COR-L47 (cell line): ENCODE measurements at regions not wholly inside any gene's neighbourhood (a gene's known extent, or its start where the extent isn't known, plus 50 kb on each side); places are given as distances from the start of the nearest gene placed in this dataset.
"Not testable (repeated sequence)": the region's sequence is repeated elsewhere in the genome, so short reads cannot be mapped to it uniquely, and the experiment has no call there.

Source experiments
- DNase-seq: peaks from one replicate; lab custom pipeline; 2025; lab: John Stamatoyannopoulos, UW

DNA sequence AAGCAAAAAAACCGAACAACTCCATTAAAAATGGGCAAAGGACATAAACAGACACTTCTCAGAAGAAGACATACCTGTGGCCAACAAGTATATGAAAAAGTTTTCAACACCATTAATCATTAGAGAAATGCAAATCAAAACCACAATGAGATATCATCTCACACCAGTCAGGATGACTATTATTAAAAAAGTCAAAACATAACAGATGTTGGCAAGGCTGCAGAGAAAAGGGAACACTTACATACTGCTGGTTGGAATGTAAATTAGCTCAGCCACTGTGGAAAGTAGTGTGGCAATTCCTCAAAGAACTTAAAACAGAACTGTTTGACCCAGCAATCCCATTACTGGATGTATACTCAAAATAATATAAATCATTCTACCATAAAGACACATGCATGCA is 436.3 kb downstream of the KLHL13 start:
- DNase-seq: no peak

GRCh38 chrX:117653396-117653795 is 463.2 kb downstream of the KLHL13 start:
- no peak for DNase-seq

DNA sequence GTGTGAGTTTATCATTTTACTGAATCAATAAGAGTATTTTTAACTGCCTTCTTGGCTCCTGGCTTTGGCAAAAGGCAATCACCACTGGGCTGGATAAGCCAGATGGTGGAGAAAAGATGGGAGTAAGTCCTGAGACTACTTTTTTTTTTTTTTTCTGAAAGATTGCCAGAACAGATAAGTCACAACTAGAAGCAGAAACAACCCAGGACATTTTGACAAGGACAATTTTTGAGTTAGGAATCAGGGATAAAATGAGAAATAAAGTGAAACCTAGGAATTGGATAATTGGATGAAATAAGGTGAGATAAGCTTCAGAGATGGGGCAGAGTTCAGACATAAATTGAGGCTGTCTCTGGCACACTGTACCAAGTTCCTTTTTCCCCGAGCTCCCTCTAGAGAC is 471.0 kb downstream of the KLHL13 start:
- no peak for DNase-seq

DNA sequence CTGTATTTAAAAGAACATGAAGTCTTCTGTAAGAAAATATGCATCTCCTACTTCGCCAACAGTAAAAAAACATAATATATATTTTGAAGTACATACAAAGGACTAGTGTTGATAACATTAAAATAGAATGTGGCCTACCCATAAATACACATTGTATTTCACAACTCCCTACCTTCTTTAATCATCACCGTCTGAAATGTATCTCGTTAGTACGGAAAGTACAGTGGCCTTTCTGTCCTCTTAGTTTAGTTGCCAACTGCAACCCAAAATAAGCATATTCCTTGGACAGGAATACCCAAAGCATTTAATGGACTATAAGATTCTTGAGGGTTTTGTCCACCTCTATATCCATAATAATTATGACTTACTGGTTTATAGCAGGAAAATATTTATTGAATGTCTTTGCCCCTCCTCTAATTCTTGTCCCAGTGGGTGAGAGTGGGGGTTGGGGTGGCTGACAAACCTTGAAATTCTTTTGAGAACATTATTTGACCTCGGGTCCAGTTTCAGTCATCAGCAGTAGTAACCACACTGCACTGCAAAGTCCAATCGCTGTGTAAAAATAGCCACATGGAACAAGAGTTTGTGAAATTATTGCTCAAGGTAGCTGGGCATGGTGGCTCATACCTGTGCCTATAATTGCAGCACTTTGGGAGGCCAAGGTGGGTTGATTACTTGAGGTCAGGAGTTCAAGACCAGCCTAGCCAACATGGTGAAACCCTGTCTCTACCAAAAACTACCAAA is 474.5 kb downstream of the KLHL13 start:
- no peak for DNase-seq

DNA sequence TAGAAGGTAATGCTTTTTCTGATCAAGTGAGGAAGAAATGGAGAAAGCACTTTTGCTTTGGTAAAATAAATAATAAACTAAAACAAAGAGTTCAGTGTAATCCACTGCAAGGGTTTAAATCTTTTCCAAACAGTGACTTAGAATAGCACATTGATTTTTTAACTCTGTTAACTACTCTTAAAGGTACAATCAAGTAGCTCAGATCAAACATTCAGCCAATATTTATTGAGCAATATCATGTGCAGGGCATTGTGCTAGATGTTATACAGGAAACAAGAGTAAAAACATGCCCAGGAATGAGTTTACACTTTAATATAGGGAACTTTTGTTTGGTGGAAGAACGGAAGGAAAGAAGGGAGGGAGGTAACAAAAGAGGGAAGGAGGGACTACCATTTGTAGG is 479.8 kb downstream of the KLHL13 start:
- DNase-seq: no peak

- DNase-seq: no peak
Measured at GRCh38 chrX:117633277-117633676, 483.3 kb downstream of the KLHL13 start.

GRCh38 chrX:117628381-117628780 is 488.2 kb downstream of the KLHL13 start:
- DNase-seq: no peak

- no peak for DNase-seq
Measured at GRCh38 chrX:117610806-117611205, 505.8 kb downstream of the KLHL13 start.

GRCh38 chrX:117610049-117610448 is 506.6 kb downstream of the KLHL13 start:
- DNase-seq: no peak

DNA sequence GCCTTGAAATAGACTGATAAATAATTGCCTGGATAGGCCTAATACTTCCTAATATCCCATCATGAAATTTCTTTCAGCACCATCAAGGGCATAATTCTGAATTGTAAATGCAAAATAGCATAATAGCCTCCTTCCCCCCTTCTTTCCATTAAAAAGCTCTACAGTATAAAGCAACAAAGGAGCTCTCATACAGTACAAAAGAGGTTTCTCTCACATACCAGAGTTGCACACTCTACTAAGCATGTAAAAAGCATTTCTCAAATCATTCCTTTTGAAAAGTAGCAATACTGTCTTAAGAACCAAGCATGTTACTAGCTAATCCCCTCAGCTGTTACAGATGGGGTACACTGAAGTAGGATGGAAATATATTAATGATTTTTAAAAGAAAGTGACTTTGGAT is 509.0 kb downstream of the KLHL13 start:
- no peak for DNase-seq

GRCh38 chrX:117606101-117606500 is 510.5 kb downstream of the KLHL13 start:
- DNase-seq: not testable (repeated sequence)

DNA sequence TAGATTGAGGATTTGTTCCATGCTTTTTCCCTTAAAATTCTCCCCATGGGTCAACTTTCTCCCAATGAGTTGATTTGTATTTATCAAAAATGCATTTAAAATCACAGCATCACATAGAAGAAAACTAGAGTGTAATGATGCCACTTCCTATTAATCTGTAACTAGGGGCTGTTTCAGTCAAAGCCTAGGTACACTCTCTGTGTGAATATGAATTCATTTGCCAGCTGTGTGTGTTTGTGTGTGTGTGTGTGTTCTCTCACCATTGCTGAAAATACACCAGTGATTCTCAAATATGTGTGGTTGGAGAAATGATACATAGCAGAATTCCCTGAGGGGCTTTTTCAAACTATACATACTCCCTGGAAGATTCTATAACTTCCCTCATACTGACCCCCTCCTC is 546.5 kb downstream of the KLHL13 start:
- DNase-seq: no peak

- no peak for DNase-seq
Measured at GRCh38 chrX:117568238-117568637, 548.4 kb downstream of the KLHL13 start.

DNA sequence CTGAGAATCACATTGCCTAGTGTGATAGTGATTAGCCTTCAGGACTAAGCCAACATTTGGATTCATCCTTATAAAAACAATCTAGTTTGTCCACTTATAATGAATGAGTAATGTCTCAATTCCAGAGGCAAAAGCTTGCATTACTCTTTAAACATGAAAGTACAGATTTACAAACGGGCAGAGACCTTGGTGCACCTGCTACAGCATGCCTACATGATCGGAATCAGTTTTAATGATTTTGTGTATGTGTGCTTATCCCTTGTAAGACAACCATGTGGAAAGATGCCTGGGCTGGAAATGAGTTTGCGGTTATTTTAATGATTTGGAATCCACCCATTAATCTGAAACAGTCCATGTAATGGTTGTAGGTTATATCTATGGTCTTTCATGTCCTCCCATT is 572.7 kb downstream of the KLHL13 start:
- DNase-seq: no peak

DNA sequence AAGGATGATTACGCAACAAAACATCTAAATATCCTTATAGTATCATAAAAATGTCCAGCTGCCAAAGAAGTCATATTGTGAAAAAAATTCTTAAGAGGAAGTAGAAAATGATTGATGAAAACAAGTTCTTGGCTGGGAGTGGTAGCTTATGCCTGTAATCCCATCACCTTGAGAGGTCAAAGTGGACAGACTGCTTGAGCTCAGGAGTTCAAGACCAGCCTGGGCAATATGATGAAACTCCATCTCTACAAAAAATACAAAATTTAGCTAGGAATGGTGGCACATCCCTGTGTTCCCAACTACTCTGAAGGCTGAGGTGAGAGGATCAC is 577.6 kb downstream of the KLHL13 start:
- DNase-seq: no peak

DNA sequence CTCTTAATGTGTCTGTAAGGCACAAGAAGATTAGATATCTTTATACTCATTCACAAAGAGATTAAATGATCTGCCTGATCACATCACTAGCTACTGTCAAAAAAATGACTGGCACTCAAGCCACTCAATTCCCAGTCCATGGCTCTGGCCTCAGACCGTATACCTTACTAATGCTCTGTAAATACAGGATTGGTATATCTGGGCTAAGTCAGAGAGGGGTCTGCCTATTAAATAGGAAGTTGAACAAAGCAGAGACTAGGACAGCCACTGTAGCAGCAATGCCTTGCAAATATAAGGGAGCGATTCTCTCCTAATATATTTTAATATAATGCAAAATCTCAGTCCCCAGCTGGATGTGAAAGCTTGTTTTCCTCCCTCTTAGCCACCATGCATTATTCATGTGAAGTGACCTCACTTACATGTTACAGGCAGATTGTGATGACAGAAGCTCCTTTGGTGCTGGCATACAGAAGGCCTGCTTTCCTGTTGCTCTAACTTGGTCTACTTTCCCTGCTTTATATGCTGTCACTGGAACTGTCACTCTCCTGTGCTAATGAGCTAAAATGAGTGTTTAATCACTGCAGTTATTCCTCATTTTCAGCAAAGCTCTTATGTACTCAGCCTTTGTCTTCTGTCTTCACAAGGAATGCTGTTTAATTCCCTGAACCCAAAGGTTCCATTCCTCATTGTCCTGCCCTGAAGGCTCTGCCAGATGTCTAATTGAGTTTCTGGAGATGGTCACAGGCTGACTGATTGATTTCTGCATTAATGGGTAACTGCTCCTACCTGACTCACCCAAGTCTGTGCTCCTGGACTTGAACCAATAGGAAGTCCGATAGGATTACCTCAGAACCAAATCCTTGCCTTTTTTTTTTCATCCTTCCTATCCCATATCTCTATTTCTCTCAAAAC is 578.2 kb downstream of the KLHL13 start:
- DNase-seq: peak; percentile 14

GRCh38 chrX:117532339-117532738 is 584.3 kb downstream of the KLHL13 start:
- DNase-seq: no peak

- no peak for DNase-seq
Measured at GRCh38 chrX:117522725-117523700, 593.6 kb downstream of the KLHL13 start.

DNA sequence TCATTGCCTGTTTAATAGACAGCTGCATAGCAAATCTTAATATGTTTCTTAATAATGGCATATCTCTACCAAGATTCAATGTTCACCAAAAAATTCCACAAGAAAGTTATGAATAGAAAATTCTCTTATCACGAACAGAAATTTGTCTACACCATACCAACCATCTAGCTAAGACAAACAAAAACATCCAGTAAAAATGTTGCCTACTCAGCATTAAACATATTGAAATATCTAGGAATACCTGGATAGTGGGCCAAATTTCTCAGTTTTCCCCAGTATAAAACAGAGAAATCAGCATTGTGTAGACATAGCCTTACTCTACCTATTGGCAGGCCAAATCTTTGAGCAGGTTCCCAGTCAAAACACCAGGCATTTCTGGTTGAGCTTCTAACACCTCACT is 598.6 kb downstream of the KLHL13 start:
- no peak for DNase-seq

- peak; percentile 3 for DNase-seq
Measured at GRCh38 chrX:117511379-117511778, 605.2 kb downstream of the KLHL13 start.

DNA sequence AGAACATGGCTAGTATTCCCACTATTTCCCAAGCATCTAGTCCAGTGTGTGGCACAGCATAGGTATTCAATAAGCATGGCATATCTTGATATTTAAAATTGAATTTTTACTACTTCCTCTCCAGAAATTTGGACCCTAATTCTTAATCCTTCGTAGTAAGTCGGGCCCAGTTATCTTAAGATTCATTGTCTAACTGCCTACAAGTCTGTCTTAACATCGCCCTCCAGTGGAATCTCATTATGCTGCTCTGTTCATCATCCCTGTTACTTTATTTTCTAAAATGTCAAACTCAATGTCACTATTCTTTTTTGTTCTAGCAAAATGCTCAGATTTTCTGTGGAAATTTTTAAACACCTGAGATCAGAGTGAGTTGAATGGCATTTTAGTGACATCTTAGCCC is 606.2 kb downstream of the KLHL13 start:
- DNase-seq: no peak

DNA sequence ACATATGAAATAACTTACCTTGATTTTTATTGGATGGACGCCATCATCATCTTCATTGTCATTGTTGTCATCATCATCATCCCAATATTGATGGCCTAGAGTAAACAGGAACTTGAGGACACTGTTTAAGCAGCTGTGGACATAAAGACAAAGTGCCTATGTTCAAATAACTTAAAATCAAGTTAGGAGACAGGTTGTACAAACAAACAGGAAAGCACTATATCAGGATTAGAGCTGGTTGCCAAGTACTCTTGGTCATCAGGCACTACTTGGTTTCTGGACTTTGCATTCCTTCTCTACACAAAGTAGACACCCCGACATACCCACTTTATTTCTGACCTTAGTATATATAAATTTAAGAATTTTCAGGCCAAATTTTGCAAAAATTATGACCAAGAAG is 608.6 kb downstream of the KLHL13 start:
- DNase-seq: peak; percentile 2
